ENCODE measurements at regions not wholly inside any gene's neighbourhood (a gene's known extent, or its start where the extent isn't known, plus 50 kb on each side); places are given as distances from the start of the nearest gene placed in this dataset.

- DNase-seq: no peak
Observed at GRCh38 chr1:188364927-188365449, 1536.2 kb downstream of the PLA2G4A start.

GRCh38 chr1:188365874-188366273, 1537.1 kb downstream of the PLA2G4A start:
- no peak for DNase-seq

GRCh38 chr1:188367661-188368060, 1538.9 kb downstream of the PLA2G4A start:
- DNase-seq: no peak

- DNase-seq: no peak
Observed at GRCh38 chr1:188371295-188371806, 1542.6 kb downstream of the PLA2G4A start.

DNA sequence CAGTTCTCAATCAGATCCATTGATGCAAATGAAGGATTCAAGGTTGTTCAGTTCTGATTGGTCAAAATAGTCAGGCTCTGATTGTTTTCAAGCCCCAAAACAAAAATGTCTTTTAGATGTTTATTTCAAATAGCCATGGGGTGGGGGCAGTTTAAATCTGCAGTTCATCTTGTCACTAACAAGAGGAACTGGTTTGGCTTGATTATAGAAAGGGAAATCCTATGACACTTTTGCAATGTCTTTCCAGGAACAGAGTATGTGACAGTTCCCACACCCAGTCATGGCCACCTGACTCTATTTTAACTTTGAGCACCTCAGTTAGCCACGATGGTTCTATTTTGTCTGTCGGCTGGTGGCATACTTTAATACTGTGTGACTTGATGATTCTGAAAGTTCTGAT, 1544.1 kb downstream of the PLA2G4A start:
- no peak for DNase-seq

- DNase-seq: no peak
Observed at GRCh38 chr1:188382851-188383250, 1554.1 kb downstream of the PLA2G4A start.

DNA sequence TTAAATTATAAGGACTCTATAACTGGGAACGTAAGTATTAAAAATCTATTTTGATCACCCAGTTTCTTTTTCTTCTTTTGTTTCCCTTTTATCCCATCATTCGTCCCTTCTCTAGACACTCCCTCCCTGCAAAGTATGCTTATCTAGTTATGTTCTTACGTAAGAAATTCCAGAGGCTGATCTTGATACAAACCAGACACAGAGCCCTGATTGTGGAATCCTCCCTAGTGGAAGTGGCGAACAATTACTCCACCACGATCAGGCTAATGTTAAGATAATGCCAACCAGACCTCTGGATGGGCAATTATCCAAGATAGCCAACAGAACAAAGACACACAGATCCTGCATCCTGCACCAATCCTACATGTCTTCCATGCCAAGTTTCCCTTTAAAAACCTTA, 1557.4 kb downstream of the PLA2G4A start:
- no peak for DNase-seq

DNA sequence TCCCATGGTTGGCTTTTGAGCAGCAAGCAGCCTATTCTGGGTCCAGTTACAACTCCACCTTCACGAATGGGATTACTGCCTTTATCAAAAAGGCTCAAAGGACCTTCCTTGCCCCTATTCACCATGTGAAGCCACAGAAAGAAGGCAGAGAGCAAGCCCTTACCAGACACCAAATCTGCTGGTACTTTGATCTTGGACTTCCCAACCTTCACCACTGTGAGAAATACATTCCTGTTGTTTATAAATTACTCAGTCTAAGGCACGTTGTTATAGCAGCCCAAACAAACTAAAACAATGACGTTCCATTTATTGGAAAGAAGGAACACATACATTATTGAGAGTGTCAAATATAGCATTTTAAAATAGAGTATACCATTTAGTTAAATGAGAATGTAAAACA, 1557.9 kb downstream of the PLA2G4A start:
- DNase-seq: no peak

DNA sequence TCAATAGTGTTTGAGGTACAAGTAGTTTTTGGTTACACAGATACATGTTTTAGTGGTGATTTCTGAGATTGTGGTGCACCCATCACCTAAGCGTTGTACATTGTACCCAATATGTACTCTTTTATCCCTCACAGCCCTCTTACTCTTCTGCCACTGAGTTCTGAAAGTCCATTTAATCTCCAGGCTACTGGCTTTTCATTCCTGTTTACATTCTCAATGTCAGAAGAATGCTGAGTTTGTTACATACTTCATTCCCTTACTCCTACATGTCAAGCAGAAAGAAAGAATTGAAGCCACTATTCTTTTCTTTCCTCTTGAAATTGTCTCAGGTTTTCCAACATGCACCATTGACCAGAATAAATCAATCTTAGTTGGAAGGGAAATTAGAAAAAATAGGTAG, 1565.9 kb downstream of the PLA2G4A start:
- DNase-seq: no peak

DNA sequence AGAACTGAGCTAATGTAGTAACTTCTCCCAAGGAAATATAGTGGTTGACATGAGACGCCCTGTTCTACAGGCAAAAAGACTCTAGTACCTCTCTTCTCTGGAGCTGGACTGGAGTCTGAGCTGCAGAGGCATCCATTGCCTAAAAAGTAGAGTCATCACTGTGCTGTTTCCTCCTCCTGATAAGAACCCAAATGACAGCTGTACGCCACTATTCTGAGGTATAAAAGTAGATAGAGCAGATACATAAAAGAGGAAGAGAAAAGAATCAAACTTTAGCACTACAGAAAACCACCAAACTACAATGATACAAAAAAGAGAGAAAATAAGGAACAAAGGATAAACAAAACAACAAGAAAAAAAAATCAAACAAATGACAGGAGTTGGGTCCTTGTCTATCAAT, 1568.8 kb downstream of the PLA2G4A start:
- no peak for DNase-seq

DNA sequence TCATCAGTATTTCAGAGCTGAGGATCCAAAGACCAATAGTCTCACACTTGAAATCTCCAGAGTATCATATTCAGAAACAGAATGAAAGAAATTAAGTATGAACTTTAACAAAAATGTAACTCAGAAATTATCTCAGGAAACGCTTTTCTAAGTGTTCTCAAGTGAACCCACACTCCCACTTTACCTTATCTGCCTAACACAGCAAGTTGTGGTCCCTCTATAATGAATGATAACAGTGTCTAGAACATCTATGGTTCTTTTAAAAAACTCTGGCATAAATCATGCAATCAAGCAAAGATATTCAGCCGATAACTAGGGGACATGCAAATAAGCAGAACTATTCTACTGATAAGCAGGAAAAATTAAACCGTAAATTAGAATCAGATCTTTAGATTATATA, 1574.2 kb downstream of the PLA2G4A start:
- DNase-seq: no peak

GRCh38 chr1:188406636-188407035, 1577.9 kb downstream of the PLA2G4A start:
- DNase-seq: no peak

- DNase-seq: no peak
Observed at GRCh38 chr1:188420177-188420576, 1591.4 kb downstream of the PLA2G4A start.

- DNase-seq: no peak
Observed at GRCh38 chr1:188423073-188423472, 1594.3 kb downstream of the PLA2G4A start.

GRCh38 chr1:188424176-188424575, 1595.4 kb downstream of the PLA2G4A start:
- DNase-seq: no peak

DNA sequence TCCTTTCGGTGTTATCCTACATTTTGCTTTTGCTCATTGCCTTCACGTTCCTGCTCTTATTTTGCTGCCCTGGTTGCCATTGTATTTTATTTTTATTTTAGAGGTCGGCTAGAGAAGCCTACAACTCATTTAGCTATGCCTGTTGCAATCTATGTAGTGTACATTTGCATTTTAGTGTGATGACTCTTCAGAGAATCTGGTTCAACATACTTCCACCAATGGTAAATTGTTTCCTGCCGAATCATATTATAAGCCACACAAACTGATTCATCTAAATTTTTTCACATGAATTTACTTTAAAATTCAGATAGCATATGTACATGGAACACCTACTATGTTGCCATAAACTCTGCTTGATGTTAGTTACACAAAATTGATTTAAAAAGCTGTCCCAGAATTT, 1596.9 kb downstream of the PLA2G4A start:
- no peak for DNase-seq

DNA sequence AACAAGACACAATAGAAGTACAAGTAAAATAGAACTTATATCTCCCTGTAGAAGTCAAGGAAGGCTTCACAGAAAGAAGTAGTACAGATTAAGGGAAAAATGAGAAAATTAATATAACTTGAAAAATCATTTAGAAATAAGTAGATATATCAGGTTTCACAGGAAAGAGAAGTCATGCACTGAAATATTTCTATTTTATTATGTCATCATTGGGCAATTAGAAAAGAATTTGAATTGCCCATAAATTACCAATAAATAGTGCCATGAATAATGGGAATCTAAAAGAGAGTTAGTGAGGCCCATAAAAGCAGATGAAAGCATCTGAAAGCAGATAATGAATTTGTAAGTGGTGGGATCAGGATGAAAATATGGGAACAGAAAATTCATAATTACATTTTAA, 1597.8 kb downstream of the PLA2G4A start:
- no peak for DNase-seq

DNA sequence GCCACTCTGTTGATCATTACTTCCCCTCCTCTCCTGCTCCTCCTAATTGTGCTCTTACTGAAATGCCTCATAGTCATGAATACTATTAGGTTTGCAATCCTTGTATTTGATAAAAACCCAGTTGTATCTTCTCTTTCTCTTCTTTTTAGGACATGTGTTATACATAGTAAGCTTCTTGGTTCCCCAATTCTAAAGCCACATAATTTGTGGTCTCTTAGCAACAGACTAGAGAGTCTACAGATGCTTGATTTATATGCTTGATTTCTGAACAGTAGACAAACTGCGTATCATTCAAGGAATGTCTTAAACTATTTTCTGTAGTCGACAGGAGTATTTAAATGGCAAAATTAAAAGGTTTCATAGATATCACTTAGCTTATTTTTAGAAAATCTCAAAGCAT, 1598.9 kb downstream of the PLA2G4A start:
- DNase-seq: no peak

GRCh38 chr1:188429386-188429785, 1600.6 kb downstream of the PLA2G4A start:
- no peak for DNase-seq

DNA sequence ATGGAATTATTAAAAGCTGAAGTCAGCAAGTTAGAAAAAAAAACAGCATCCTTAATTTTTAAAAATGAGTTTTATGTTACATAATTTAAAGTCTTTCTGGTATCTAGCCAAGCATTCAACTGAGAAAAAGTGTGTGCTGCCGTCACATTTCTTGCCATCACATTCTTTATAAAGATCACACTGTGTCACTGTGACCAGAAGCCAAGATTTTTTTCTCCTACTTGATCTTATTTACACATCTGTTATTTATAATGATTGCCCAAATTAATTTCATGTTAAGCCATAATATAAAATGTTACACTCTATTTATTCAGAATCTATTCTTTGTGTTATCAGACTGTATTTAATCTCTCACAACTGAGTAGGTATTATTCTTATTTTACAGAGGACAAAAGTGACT, 1603.7 kb downstream of the PLA2G4A start:
- DNase-seq: no peak

- DNase-seq: no peak
Observed at GRCh38 chr1:188433425-188433824, 1604.7 kb downstream of the PLA2G4A start.

DNA sequence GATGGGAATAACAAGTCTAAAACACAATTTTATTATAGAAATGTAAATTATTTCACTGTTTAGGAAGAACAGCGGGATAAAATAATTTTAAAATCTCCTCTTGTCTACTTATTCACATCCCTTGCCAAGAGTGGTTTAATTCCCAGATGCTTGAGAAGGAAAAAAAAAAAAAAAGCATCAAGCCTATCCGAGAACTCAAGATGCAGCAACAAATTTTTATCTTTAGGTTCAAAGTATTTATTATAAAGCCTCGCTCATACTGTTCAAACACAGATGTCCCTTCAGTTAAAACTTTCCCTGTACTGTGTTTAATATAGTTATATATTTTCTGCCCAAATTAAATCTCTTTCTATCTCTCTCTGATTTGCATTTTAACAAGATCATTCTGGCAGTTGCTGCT, 1615.8 kb downstream of the PLA2G4A start:
- no peak for DNase-seq

DNA sequence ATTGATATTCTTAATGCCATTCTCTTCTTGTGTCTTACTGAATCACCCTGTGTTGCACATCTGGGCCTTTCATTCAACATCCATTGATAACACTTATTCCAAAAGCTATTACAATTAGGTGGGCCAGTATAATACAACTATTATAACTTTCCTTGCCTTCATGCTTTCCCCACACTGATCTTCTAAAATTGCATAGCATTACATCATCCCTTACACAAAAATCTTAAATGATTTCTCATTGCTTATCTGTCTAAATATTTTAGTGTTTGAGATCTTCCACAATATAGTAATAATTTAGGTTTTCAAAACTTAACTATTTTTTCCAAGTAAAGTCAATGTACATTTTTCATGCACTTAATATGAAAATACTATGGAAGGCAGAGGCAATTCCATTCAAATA, 1634.1 kb downstream of the PLA2G4A start:
- no peak for DNase-seq

- DNase-seq: no peak
Observed at GRCh38 chr1:188463919-188464318, 1635.2 kb downstream of the PLA2G4A start.

DNA sequence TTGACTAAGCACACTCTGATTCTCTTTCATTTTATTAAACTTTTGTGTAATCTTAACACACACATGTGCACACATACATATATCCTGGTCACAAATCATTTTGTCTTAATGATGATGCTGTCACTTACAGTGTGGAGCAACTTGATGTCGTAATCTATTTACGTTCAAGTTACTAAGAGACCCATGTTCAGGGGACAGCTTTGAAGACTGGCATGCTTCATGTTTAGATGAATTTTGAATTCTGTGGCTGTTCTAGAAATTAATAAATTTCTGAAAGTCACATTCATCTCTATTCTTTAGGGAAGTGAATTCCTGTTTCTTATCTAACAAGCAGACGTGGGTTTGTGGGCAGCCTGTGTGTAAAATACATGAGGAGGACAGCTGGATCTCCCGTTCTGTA, 1637.8 kb downstream of the PLA2G4A start:
- no peak for DNase-seq

DNA sequence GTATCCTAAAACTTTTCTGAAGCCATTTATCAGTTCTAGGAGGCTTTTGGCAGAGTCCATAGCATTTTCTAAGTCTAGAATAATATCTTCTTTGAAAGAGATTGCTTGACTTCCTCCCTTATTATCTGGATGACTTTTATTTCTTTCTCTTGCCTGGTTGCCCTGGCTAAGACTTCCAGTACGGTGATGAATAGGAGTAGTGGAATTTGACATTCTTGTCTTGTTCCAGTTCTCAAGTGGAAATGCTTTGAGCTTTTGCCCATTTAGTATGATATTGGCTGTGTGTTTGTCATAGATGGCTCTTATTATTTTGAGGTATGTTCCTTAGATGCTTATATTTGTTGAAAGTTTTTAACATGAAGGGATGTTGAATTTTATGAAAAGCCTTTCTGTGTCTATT, 1647.9 kb downstream of the PLA2G4A start:
- DNase-seq: no peak

Measured in activated CD4-positive, alpha-beta T cell treated with anti-CD3 and anti-CD28 coated beads, Interleukin-2, amount 50 U/mL, for 48 hours (primary cell).